HG02973 (cell line): ENCODE measurements at regions not wholly inside any gene's neighbourhood (a gene's known extent, or its start where the extent isn't known, plus 50 kb on each side); places are given as distances from the start of the nearest gene placed in this dataset.

Experiments
- ATAC-seq: cut with Tn5 transposase; IDR thresholded peaks from one replicate; pipeline ENCODE4 v1.9.1; 2021; ENCODE audit warnings: moderate library complexity; ENCODE audit not compliant: unreplicated experiment

DNA sequence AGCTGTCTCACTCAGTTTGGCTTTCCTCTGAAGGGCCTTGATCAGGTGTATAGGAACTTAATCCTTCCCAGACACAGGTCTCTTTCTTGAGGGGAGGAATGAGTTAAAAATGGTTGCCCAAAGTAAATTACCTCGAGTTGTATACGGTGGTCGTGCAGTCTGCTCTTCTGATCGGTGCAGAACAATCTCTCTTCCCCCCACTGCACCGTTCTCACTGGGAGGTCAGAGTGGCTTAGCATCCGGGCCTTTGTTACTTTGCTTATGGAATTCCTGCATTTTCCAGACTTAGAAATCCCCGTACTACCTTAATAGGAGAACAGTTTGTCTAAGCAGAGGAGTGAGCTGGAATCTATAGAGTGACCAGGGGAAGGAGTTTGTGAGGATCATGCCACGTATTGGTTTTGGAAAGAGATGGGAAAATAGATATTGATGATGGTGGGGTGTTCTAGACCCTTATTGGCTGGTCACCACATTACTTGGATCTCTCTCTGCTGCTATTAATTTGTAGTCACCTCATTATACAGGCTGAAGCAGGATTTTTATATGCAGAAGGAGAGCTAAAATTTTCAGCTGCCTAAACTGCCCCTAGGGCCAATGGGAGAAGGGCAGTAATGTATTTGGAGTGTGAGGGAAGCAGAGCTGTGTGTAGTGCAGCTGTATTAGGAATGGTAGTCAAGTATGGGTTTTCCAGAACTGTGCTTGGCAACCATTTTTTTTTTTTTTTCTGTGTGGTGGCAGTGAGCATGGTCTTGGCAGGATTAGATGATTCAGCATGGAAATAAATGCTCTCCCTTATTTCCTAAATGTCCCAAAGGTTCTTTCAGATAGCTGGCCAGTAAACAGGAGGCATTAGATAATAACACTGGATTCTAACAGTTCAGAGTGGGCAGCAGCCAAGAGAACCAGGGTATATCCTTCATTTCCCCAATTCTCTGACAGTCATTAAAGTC is 81.5 kb downstream of the NDUFS5 start:
- no peak for ATAC-seq

DNA sequence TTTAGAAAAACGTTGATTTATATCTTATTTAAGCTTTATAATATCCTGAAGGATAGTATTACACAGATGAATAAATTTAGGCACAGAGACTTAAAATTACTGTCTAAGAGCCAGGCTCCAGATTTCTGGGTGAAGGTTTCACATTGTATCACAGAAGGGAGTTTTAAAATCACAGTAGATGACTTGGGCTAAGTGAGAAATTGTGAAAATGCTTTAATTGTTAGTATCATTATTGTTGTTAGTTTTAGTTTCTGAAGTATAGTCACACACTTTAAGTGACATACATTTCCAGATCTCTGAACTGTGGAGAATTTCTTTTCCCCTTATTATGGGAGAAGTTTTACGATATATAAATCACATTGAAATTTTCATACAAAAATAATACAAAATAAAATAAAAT is 83.5 kb downstream of the NDUFS5 start:
- no peak for ATAC-seq

DNA sequence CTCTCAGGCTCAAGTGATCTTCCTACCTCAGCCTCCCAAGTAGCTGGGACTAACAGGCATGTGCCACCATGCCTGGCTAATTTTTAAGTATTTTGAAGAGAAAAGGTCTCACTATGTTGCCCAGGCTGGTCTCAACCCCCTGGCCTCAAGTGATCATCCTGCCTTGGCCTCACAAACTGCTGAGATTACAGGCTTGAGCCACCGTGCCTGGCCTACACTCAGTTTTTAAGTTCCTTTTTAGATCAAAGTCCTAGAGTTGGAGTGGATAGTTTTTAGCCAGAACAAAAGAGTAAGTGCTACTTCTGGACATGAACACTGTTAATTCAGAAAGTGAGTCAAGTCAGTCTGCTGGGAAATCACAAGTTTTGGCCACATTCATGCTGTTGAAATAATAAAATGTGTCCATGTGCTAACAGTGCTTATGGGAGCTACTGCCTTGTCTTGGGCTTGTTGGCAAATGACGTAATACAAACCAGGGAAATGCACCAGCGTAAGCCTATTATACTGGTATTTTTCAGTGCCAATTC is 84.2 kb downstream of the NDUFS5 start:
- no peak for ATAC-seq

DNA sequence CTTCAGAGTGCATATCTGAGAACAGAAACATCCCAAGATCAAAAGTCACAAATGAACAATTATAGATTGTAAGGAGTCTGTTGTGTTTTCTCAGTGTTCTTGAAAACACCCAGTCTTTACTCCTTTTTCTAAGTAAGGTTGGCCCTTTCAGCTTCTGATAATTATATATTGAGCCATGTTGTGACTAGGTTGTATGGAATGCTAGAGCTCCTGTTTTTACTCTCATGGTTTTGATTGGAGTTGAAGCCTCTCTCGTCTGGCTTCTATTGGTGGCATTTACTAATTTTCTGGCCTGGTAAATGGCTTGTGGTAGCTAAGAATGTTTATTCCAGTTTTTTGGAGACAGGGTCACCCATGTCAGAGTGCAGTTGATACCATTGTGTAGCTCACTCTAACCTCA is 84.7 kb downstream of the NDUFS5 start:
- no peak for ATAC-seq

DNA sequence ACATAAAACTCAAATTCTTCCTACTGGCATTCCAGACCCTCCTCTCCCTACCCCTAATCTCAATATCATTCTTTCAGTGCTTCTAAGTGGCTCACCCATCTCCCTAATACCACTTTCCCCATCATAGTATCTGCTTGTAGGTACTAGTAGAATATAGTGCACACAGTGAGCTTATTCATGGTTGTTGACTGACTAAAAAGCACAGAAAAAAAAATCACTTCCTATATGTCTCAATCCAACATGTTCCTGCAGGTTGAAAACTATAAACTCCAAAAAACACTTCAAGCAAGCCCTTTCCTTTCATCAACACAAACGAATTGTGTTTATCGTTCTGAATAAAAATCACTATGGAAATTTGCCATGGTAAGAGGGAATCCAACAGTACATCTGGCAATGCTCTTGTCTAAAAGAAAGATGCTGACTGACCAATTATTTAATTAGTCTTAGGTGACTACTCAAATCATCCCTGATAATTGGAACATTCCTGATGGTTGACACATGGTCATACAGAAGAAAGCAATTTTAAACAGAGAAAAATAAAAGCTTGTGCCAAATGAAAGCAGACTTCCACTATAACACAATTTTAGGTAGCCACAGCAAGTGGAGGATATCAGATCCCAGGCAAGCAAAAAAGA is 87.1 kb downstream of the NDUFS5 start:
- no peak for ATAC-seq

DNA sequence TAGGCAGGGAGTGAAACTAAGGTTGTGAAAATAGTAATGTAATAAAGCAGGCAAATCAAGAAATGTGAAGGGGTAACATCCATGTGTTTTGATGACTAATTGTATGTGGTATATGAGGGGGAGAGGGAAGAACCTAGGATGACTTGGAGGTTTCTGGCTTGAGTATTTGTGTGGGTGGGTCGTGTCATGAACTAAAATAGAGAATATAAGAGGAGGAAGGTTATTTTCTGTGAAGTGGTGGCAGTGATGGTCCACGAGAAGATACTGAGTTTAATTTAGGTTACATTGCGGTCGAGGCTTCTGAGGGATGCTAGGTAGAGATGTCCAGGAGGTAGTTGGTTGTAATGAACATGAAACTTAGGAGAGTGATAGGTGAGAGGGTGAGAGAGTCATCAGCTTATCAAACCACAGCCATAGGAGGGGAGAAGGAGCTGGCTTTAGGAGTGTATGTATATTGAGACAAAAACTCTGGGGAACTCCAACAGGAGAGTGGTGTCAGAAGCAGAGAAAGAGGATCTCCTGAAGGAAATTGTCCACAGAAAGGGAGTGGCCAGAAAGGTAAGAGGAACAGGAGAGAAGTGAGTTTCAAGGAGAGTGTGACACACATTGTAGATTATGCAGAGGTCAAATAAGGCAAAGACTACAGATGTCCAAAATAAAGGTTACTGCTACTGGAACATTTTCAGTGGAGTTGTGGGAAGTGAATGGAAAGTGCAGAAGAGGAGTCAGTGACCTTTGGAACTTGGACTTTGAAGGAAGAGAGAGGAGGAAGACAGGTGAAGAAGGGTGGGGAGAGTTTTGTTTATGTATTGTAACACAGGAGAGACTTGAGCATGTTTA is 89.0 kb upstream of the MACF1 start:
- ATAC-seq: no peak

DNA sequence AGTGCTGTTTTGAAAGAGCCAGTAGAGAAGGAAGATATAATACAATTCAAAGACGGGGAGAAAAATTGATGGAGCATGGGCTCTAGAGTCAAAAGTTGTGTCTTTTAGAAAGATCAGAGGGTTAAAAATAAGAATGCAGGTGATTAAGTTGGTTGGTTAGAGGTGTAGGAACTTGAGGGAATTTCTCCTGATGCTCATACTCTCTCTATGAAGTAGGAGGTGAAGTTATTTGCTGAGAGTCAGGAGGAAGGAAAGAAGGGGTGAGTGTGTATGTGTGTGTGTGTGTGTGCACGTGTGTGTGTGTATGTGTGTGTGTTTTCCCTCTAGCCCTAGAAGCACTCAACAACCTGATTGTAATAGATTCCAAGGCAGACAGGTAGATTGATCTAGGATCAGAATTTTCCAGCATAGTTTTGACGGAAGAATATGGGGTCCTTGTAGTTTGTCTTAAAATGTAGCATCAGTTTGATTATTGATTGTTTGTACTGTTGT is 88.3 kb upstream of the MACF1 start:
- no peak for ATAC-seq

DNA sequence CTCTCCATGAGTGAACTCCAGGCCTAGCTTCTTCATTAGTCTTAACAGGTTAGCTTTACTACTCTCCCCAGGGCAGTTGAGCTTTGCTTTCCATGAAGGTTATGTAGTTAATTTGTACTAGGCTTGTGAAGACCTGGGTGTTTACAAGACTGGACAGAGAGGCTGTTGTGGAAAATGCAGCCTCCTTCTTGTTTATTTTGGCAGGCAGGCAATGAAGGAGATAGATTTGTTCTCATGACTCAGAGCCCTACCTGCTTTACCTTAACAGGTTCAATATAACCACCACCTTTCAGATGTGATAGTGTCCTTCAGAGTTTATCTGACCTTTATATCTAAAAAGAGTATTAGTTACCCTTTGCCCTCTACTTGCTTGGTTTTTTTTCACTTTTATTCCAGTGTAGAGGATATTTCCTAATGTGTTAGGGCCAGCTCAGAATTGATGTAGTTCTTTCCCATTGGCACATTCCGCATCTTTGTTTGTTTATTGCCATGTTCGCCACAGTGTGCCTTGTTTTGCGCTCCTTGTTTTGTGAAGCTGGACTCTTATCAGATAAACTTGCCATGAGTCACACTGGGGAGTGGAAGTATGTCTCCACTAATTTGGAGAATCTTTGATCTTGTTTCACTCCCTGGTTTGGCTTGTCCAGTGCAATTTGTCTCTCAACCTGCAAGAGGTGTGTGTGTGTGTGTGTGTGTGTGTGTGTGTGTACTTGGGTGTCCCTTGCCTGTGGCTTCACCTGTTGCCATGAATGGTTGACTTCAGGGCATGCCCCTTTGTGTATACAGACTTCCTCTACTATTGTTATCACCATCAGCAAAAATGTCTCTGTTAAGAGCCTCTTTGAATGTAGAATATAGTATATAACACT is 87.4 kb upstream of the MACF1 start:
- ATAC-seq: no peak

DNA sequence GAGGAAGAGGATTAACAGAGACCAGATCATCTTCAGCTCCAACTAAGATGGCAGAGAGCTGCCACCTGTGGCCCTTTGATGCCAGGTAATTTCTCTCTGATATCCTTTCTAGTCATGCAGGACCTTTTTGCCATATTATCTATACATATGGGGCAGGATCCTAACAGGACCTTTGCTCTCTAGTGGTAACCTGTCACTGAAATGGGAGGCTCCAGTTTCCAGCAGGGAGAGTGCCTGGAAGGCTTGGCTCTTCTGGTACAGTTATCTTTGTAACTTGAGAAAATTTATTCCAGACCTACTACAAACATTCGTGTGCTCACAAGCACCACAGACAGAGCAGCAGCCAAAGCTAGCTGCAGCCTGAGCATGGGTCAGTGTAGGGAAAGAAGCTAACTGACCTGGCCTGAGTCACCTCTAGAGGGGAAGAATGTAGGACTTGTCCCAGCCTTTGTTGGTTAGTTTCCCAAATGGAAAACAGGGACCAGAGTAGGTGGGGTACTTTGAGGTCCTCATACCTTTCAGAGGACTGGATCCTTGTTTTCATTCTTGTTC is 86.5 kb upstream of the MACF1 start:
- no peak for ATAC-seq

DNA sequence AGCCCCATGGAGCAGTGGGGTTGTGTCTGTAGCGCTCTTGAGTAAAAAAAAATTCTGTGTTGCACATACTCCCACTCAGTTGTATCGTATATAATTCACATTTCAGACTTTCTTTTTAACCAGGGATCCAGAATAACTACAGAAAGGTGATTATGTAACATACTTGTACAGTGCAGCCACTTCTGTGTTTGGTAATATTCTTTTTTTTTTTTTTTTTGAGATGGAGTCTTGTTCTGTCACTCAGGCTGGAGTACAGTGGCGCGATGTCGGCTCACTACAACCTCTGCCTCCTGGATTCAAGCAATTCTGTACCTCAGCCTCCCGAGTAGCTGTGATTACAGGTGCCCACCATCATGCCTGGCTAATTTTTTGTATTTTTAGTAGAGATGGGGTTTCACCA is 82.4 kb upstream of the MACF1 start:
- no peak for ATAC-seq

DNA sequence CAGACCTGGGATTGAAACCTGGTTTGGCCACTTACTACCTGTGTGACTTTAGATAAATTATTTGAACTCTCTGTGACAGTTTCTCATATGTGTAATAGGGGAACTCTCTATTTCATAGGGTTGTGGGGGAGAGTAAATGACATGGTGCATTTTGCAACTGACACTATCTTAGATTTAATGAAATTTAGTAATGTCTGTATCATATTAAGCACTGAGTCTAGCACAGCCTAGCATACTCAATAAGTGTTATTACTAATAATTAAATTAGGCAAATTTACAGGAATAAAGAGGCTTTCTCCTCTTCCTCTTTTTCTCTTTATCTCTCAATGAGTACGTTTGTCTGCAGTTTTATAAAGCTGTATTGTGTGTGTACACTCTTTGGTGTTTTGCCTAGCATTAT is 80.2 kb upstream of the MACF1 start:
- no peak for ATAC-seq

DNA sequence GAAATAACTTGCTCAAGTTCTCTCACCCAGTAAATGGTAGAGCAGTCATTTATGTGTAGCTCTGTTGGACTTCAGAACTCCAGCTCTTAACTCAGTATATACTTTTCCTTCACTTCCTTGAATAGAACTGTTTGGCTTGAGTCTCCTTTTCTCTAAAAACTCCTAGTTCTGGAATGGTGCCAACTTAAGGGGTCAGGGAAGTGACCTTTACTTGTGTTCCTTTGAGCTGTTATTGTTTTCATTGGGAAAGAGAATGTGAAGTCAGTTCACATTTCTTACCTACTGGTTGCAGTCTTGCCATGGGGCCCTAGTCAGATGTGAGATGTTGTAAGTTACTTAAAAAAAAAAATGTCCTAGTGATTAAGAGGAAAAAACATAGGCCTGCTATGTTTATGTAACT is 77.0 kb upstream of the MACF1 start:
- ATAC-seq: no peak

DNA sequence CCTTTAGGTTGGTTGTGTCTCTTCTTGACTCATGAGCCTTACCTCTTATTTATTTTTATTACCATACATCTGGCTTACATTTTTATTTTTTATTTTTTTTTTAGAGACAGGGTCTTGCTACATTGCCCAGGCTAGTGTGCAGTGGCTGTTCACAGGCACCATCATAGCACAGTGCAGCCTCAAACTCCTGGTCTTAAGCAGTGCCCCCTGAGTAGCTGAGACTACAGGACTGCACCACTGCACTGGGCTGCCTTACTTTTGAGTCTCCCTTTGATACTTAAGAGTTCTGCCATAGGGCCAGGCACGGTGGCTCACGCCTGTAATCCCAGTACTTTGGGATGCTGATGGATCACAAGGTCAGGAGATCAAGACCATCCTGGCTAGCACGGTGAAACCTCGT is 76.4 kb upstream of the MACF1 start:
- no peak for ATAC-seq

DNA sequence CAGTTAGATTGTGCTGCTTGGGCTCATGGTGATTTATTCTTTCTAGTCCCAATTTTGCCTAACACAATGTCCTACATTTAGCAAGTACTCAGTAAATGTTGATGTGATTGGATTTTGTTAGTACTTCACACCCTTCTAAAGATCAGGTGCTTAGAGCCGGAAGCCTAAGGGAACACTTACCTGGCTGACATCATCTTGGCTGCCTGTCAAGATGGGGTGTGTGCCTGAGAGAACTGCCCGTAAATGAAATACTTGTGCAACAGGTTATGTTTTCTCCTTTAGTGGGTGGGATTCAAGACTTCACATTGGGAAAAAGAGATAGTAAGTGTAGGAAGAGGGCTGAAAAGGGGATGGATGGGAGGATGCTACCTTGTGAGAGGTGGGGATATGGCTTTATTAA is 75.5 kb upstream of the MACF1 start:
- no peak for ATAC-seq

DNA sequence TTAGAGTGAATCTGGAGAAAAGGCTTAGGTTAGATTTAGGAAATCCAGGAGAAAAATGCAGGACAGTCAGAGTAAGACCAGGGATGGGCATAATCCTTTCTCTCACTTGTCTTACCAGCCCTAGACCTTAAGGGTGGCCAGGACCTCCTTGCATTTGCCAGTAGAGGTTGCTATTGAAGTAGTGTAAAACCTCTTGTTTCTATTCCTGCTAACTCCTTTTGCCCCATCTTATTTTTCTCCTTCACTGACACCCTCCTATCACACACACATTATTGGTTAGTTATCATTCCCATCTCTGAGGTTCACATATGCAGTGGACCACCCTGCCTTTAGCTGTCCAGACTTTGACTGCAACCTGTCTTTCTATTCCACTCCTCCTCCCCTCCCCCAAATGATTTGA is 75.0 kb upstream of the MACF1 start:
- ATAC-seq: no peak

DNA sequence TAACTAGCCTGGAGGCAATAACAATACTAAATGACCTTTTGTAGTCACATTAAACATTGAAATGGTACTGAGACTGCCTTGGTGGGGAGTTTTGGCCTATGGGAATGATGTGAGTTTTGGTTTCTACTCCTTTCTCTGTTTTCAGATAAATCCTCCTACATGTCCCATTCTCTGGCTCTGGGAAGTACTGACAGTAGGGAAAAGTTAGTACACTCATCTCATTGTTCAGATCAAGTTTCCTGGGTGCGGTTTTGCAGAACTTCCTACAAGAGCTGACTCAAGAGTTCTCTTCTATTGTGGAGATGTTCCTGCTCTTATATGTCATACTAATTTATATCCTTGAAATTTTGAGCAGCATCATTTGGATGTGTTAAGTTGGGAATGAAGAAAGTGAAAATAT is 74.2 kb upstream of the MACF1 start:
- no peak for ATAC-seq

DNA sequence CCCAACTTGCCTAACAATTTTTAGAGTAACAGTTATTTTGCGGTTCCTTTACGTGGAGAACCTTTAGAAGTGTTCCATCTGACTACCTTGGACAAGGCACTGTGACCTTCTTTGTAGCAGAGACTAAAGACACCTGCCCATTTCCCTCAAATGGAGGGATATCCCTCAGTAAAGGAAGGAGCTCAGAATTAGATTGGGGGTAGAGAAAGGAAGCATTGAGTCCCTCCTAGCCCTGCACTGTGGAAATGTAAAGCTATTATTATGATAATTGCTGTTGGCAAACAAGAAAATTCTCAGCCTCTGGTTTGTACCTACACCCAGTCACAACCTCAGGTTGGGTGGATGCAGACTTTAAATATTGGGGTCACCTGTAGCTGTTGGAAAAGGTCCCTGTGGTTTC is 72.6 kb upstream of the MACF1 start:
- no peak for ATAC-seq

DNA sequence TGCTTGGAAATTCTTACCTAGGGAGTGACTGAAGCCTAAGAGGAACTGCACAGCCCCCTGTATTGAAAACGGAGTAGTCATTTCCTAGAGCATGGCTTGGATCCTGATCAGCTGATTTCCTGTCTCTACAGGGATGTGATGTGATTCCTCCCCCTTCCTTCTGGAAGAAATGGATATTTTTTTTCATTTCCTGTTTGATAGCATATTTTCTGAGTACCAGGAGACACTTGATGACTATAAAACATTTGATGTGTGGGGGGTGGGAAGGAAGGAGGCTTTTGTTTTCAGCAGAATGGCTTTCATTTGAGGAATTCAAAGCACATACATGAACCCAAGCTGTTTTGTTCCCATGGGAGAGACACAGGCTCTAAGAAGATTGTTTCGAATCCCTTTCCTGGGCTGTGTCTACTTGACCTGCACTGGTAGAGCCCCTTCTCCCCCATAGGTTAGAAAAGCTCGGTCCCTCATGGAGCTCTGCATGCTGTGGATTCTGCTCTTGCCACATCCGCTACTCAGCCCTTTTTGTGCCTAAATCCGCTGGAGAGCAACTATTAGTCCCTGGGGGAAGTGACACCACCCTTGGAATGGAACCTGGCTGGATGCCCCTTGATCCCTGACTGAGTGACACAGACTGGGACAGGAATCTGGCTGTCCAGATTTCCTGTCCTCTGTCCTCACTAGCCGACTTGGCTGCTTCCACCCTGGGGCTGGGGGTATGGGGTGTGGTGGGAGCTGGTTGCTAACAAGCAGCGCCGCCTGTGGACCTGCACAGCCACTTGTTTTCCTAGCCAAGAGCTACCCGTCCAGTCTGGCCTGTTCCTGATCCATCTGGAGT is 71.8 kb upstream of the MACF1 start:
- ATAC-seq: no peak

DNA sequence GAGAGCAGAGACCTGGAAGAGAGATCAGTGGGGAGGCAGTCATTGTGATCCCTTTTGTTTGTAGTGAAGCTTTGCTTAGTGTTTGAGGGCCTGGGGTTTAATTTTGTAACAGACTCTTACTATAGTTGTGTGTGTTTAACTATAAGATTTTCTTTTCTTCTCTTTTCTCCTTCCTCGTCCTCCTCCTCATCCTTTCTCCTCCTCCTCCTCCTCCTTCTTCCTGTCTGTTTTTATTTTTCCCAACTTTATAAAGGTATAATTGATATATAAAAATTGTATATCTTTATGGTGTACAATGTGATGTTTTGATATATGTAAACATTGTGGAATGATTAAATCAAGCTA is 71.2 kb upstream of the MACF1 start:
- no peak for ATAC-seq
